NCI-H82 treated with DMSO at 0.1 percent for 48 hours (cell line): ENCODE measurements at regions not wholly inside any gene's neighbourhood (a gene's known extent, or its start where the extent isn't known, plus 50 kb on each side); places are given as distances from the start of the nearest gene placed in this dataset.
A peak's percentile ranks its signal among the peaks of the same experiment; 100 is the strongest.

Experiments used
- DNase-seq: peaks from one replicate; lab custom pipeline; 2025; ENCODE audit not compliant: unreplicated experiment; lab: John Stamatoyannopoulos, UW

DNA sequence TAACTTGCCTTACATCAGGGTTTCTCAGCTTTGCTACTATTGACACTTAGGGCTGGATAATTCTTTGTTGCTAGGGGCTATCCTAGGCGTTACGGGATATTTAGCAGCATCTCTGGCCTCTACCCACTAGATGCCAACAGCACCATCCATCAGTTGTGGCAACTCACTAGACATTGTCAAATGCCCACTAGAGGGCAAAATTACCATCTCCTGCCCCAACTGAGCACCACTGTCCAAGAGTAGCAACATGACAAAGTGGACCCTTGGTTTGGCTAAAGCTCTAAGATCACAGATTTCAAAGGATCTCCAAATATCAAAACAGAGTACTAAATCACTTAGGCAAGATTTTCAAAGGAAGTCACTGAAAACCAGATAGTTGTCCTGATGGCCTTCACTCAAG, 251.7 kb upstream of the TBX3 start:
- no peak for DNase-seq

DNA sequence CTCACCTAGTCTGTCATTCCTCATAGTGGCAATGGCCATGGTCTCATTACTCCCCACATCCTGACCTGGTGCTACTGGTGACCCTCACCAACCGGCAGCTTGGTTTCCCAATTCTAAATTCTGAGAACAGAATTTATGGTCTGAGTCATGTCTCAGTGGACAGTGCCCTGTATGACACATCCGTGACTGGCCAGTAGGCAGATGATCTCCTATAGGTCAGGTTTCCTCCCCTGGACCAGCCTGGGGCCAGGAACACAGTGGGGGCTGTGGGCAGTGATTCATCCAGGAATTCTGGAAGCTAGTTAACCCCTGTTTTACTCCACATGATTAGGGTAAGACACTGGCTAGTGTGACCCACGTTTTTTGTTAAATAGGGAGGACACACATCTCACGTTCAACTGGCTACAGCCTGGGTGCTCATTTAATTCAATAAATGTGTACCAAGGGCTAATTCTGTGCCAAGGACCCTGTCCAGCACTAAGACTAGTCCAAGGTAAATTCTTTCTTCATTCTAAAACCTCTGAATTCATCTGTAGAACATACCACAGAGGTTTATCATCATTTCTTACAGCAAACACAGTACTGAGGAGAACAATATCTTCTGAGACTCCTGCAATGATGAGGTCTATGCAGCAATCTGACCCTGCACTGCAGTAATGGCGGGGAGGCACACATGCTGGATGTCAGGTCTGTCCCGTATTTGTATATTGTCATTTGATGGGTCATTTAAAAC, 249.6 kb upstream of the TBX3 start:
- no peak for DNase-seq

- DNase-seq, result no peak
Measured at GRCh38 chr12:114932806-114933205, 248.8 kb upstream of the TBX3 start.

DNA sequence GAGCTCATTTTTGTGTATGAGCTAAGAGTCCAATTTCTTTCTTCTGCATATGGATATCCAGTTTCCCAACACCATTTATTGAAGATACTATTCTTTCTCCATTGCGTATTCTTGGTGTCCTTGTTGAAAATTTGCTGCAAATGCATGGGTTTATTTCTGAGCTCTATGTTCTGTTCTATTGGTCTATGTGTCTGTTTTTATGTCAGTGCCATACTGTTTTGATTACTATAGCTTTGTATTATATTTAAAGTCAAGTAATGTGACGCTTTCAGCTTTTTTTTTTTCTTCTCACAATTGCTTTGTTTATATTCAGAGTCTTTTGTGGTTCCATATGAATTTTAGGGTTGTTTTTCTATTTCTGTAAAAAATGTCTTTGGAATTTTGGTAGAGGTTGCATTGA, 247.1 kb upstream of the TBX3 start:
- DNase-seq, result no peak

DNA sequence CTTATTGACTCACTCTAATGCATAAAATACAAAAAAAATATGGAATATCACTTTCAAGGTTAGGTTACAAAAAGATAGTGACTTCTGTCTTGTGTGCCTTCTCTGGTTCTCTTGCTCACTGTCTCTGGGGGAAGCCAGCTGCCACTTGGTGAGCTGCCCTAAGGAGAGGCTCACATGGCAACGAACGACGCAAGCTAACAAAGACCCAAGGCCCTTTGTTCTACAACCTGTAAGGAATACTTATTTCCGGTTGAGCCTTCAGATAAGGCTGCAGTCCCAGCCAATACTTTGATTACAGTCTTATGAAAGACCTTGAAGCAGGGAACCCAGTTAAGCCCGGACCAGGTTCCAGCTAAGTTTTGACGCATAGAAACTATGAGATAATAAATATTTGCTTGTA, 242.4 kb upstream of the TBX3 start:
- DNase-seq, result no peak

DNA sequence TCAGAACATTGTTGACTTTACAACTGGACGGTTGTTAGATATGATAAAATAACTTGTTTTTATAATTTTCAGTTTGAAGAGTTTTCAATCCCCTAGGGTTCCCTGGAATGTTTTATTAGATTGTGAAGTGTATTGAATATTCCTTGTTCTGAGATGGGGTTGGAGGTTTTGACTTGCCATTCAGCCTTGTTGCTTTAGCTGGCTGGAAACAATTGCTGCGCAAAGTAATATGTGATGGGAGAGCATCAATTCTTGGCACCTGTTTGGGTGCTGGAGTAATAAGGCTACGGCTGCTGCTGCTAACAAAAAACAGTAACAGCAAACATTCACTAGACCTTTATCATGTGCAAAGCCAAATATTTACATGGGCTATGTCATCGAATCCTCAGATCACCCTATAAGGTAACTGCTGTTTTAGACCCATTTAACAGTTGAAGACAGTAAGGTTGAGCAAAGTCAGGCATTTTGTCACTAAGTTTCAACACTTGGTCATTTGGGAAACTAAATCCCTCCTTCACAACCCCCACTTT, 241.0 kb upstream of the TBX3 start:
- no peak for DNase-seq

GRCh38 chr12:114921781-114922180, 237.8 kb upstream of the TBX3 start:
- DNase-seq, result no peak

- DNase-seq, result no peak
Measured at GRCh38 chr12:114920771-114921554, 237.0 kb upstream of the TBX3 start.

DNA sequence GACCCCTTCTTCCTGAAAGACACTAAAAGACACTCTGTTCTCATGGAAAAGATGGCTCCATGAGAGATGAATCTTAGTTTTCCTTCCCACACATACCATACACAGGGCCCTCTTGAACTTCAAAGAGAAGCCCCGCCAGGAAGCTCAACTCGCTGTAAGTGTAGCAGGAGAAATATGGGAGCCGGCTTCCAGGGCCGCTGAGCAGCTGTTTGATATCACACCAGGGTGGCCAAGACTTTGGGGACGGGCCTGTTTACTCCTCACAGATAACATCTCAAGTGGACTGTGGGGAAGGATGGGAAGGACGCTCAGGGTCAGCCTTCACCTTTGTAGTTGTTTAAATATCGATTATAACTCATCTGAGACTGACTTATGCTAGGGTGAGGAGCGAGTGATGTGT, 235.5 kb upstream of the TBX3 start:
- DNase-seq, result no peak

GRCh38 chr12:114918535-114919233, 234.7 kb upstream of the TBX3 start:
- no peak for DNase-seq

- DNase-seq, result no peak
Measured at GRCh38 chr12:114917953-114918352, 234.0 kb upstream of the TBX3 start.

GRCh38 chr12:114917307-114917706, 233.3 kb upstream of the TBX3 start:
- DNase-seq, result no peak

- DNase-seq, result no peak
Measured at GRCh38 chr12:114916541-114916940, 232.6 kb upstream of the TBX3 start.

DNA sequence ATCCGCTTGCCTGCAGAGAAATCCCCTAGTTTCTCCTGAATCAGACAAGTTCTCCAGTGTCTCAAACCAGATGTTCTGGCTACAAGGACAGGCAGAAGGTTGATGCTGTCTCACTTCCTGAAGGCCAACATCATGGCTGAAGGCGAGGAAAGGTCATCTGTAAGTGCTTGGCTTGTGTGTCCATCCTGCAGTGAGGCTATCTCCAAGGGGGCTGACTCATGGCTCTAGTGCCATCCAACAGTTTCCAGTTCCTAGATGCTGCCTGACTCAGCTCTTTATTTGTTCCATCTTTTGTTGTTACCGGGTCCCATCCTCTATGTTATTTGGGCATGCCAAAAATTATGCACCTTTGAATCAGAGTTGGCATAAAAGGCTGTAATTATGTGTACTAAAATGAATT, 232.1 kb upstream of the TBX3 start:
- no peak for DNase-seq

DNA sequence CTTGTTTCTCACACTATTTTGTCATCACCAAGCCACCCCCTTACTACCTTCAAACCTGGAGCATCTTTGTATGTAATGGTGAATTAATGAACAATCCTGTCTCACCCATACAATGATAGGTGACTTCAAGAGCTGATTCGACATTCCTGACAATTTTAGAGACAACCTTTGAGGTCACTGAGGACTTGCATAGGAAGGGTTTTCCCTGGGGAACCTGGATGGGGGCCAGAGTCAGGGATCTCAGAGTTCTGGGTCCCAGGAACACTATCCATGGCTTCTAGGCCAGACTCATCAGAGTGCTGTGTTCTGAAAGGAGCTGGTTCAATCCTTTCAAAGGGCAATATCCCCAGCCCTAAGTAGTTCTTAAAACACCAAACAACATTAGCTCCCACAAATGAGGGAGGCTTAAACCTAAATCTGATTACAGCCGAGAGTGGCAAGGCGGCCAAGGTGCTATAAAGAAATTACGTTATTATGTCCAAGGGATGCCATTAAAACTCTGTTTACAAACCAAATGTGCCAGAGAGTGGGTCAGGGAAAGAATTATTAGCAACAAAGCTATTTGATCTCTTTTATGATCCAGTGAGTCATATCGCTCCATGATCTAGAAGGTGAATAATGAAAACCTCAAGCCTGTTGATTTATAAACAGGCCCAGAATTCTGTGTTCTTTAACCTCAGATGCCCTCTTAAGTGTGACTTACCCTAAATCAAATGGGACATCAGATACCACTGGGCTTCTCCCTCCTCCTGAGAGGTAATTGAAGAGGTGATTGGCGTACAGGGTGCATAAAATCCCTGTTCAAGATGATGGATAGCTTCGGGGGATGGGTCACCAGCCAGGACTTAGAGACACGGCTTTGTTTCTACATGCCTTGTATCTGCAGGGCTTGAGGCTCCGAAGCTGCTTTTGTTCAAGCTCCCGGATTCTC, 230.2 kb upstream of the TBX3 start:
- peak; percentile 98 for DNase-seq

- no peak for DNase-seq
Measured at GRCh38 chr12:114912811-114913210, 228.8 kb upstream of the TBX3 start.

GRCh38 chr12:114911196-114911595, 227.2 kb upstream of the TBX3 start:
- DNase-seq, result no peak

GRCh38 chr12:114904254-114905003, 220.5 kb upstream of the TBX3 start:
- DNase-seq, result no peak

- no peak for DNase-seq
Measured at GRCh38 chr12:114903083-114903691, 219.2 kb upstream of the TBX3 start.

DNA sequence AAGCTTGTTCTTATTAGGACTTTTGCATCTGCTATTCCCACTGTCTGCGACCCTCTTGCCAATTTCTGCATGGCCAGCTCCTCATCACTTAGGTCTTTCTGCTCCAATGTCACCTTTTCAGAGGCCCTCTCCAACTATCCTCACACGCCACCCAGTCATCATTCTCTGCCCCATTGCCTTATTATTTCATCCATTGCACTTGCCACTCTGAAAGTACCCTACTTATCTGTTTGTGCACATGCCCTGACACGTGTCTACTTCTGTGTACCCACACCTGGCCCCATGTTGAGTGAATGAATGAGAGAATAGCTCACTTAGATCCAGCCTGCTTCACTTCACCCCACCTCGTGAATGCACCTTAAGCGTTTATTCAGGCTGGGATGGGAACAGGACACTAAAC, 218.7 kb upstream of the TBX3 start:
- no peak for DNase-seq
